Trophoblast cell (in vitro differentiated cells and primary cell): ENCODE measurements at regions not wholly inside any gene's neighbourhood (a gene's known extent, or its start where the extent isn't known, plus 50 kb on each side); places are given as distances from the start of the nearest gene placed in this dataset.

Experiments
- DNase-seq, 2 donors: peaks; one replicate each; pipeline ENCODE4 v3.0.0-alpha.2; 2016
- H2AFZ ChIP-seq: 2 replicates; pipeline ENCODE4 v1.6.1; 2013; ENCODE audit warnings: low read length, moderate library complexity, mild to moderate bottlenecking; ENCODE audit not compliant: insufficient read depth, poor library complexity
- H2AK5ac ChIP-seq: 2 replicates; pipeline ENCODE4 v1.6.1; 2013; ENCODE audit warnings: mild to moderate bottlenecking, low read length
- H2BK120ac ChIP-seq: 2 replicates; pipeline ENCODE4 v1.6.1; 2013; ENCODE audit warnings: low read length, mild to moderate bottlenecking, moderate library complexity; ENCODE audit not compliant: insufficient read depth, poor library complexity
- H2BK12ac ChIP-seq: 2 replicates; pipeline ENCODE4 v1.6.1; 2013; ENCODE audit warnings: mild to moderate bottlenecking, low read length, moderate library complexity
- H2BK5ac ChIP-seq: 2 replicates; pipeline ENCODE4 v1.6.1; 2013; ENCODE audit warnings: low read length, low read depth, moderate library complexity, mild to moderate bottlenecking; ENCODE audit not compliant: poor library complexity
- H3K14ac ChIP-seq: 2 replicates; pipeline ENCODE4 v1.6.1; 2013; ENCODE audit warnings: mild to moderate bottlenecking, low read length
- H3K18ac ChIP-seq: 2 replicates; pipeline ENCODE4 v1.6.1; 2013; ENCODE audit warnings: mild to moderate bottlenecking, low read length
- H3K23ac ChIP-seq: 2 replicates; pipeline ENCODE4 v1.6.1; 2013; ENCODE audit warnings: low read length
- H3K27ac ChIP-seq: 2 replicates; pipeline ENCODE4 v1.5.1; 2013; ENCODE audit warnings: low read depth, mild to moderate bottlenecking, inconsistent platforms, low read length, moderate library complexity
- H3K27me3 ChIP-seq: 2 replicates; pipeline ENCODE4 v1.6.1; 2013; ENCODE audit warnings: inconsistent platforms, mild to moderate bottlenecking, low read length, moderate library complexity; ENCODE audit not compliant: insufficient read depth
- H3K36me3 ChIP-seq, 2 experiments: 1 replicate in 1 of 2; 2 replicates in 1 of 2; pipeline ENCODE4 v1.6.1; 2013; ENCODE audit warnings: low read length in 2 of 2, mild to moderate bottlenecking in 2 of 2, moderate library complexity in 1 of 2; ENCODE audit not compliant: insufficient read depth in 2 of 2, control insufficient read depth in 1 of 2
- H3K4ac ChIP-seq: 2 replicates; pipeline ENCODE4 v1.6.1; 2013; ENCODE audit warnings: low read depth, mild to moderate bottlenecking, low read length, moderate library complexity
- H3K4me1 ChIP-seq, 2 experiments: 1 replicate in 1 of 2; 2 replicates in 1 of 2; pipeline ENCODE4 v1.6.1; 2013; ENCODE audit warnings: low read length in 2 of 2, mild to moderate bottlenecking in 2 of 2, moderate library complexity in 1 of 2; ENCODE audit not compliant: insufficient read depth in 2 of 2, control insufficient read depth in 1 of 2
- H3K4me2 ChIP-seq: 2 replicates; pipeline ENCODE4 v1.6.1; 2013; ENCODE audit warnings: inconsistent platforms, mild to moderate bottlenecking, low read length, moderate library complexity
- H3K4me3 ChIP-seq: 2 replicates; pipeline ENCODE4 v1.5.1; 2013; ENCODE audit warnings: mild to moderate bottlenecking, low read depth, low read length, inconsistent platforms
- H3K79me1 ChIP-seq: one replicate; pipeline ENCODE4 v1.6.1; 2013; ENCODE audit warnings: low read length
- H3K79me2 ChIP-seq: 2 replicates; pipeline ENCODE4 v1.6.1; 2013; ENCODE audit warnings: low read length, mild to moderate bottlenecking; ENCODE audit not compliant: control insufficient read depth, insufficient read depth, poor library complexity
- H3K9ac ChIP-seq: 2 replicates; pipeline ENCODE4 v1.6.1; 2013; ENCODE audit warnings: mild to moderate bottlenecking, low read length
- H3K9me3 ChIP-seq: 2 replicates; pipeline ENCODE4 v1.6.1; 2013; ENCODE audit warnings: low read depth, mild to moderate bottlenecking, control low read depth, inconsistent platforms, low read length; ENCODE audit not compliant: insufficient read depth
- H4K12ac ChIP-seq: 2 replicates; pipeline ENCODE4 v1.6.1; 2013; ENCODE audit warnings: low read depth, mild to moderate bottlenecking, low read length, moderate library complexity
- H4K8ac ChIP-seq: 2 replicates; pipeline ENCODE4 v1.6.1; 2013; ENCODE audit warnings: low read depth, mild to moderate bottlenecking, low read length, moderate library complexity
- H4K91ac ChIP-seq: one replicate; pipeline ENCODE4 v1.6.1; 2013; ENCODE audit warnings: low read depth, mild to moderate bottlenecking, low read length, moderate library complexity
- WGBS: extraction: QIAGEN DNeasy Blood & Tissue Kit; methylation state at CpG from one replicate; pipeline ENCODE4 v1.1.7; 2013; ENCODE audit warnings: missing lambda C conversion rate; ENCODE audit not compliant: insufficient read length, insufficient coverage; ENCODE audit errors: extremely low coverage; 5-methylcytosine and 5-hydroxymethylcytosine counted together

- Histone ChIP-seq H3K4me1 (no peaks in the 10 kb centered on the region), H2AFZ (no peak overlapping the region), H4K12ac (no peak overlapping the region), H3K4me2 (no peak overlapping the region), H2BK120ac (no peak overlapping the region), H4K8ac (no peak overlapping the region), H3K9ac (no peak overlapping the region), H3K79me2 (no peaks in the 10 kb centered on the region), H3K9me3 (no peaks in the 10 kb centered on the region), H3K4ac (no peak overlapping the region), H3K14ac (no peak overlapping the region), H3K36me3 (no peaks in the 10 kb centered on the region), H3K18ac (no peak overlapping the region), H3K27me3 (no peaks in the 10 kb centered on the region), H3K4me3 (no peak overlapping the region), H3K79me1 (no peaks in the 10 kb centered on the region), H2BK5ac (no peak overlapping the region), H3K27ac (no peak overlapping the region), H4K91ac (no peak overlapping the region), H2BK12ac (no peak overlapping the region), H2AK5ac (no peak overlapping the region), H3K23ac (no peak overlapping the region)
- WGBS, result no CpG with 5 or more reads among the region's 3 CpGs
- DNase-seq, result no peak
Observed at GRCh38 chr18:68532328-68532885, 182.5 kb downstream of the TMX3 start.

GRCh38 chr18:68525091-68525490 is 189.8 kb downstream of the TMX3 start:
- no peak for DNase-seq
- Histone ChIP-seq H3K36me3 (no peaks in the 10 kb centered on the region), H2AK5ac (no peak overlapping the region), H3K18ac (no peak overlapping the region), H3K23ac (no peak overlapping the region), H2BK12ac (no peak overlapping the region), H3K9ac (no peak overlapping the region), H3K79me1 (no peaks in the 10 kb centered on the region), H3K4me2 (no peak overlapping the region), H3K4ac (no peak overlapping the region), H2BK120ac (no peak overlapping the region), H3K27ac (no peak overlapping the region), H2BK5ac (no peak overlapping the region), H3K79me2 (no peaks in the 10 kb centered on the region), H3K4me3 (no peak overlapping the region), H4K91ac (no peak overlapping the region), H3K14ac (no peak overlapping the region), H3K27me3 (no peaks in the 10 kb centered on the region), H4K12ac (no peak overlapping the region), H3K9me3 (no peaks in the 10 kb centered on the region), H3K4me1 (no peaks in the 10 kb centered on the region), H2AFZ (no peak overlapping the region), H4K8ac (no peak overlapping the region)
- WGBS, result no CpG with 5 or more reads among the region's 2 CpGs

GRCh38 chr18:68520406-68521075 is 194.4 kb downstream of the TMX3 start:
- Histone ChIP-seq H3K9me3 (no peaks in the 10 kb centered on the region), H3K4me3 (no peak overlapping the region), H3K4me2 (no peak overlapping the region), H3K4me1 (no peaks in the 10 kb centered on the region), H3K18ac (no peak overlapping the region), H2AK5ac (no peak overlapping the region), H4K91ac (no peak overlapping the region), H3K4ac (no peak overlapping the region), H2BK5ac (no peak overlapping the region), H3K27ac (no peak overlapping the region), H2BK120ac (no peak overlapping the region), H2BK12ac (no peak overlapping the region), H3K79me2 (no peaks in the 10 kb centered on the region), H4K8ac (no peak overlapping the region), H3K14ac (no peak overlapping the region), H3K79me1 (no peaks in the 10 kb centered on the region), H2AFZ (no peak overlapping the region), H3K9ac (no peak overlapping the region), H3K27me3 (no peaks in the 10 kb centered on the region), H3K36me3 (no peaks in the 10 kb centered on the region), H3K23ac (no peak overlapping the region), H4K12ac (no peak overlapping the region)
- no CpG with 5 or more reads among the region's 6 CpGs for WGBS
- DNase-seq, result no peak

- WGBS, result no CpG with 5 or more reads among the region's 3 CpGs
- Histone ChIP-seq H2BK120ac (no peak overlapping the region), H3K18ac (no peak overlapping the region), H3K79me1 (no peaks in the 10 kb centered on the region), H3K23ac (no peak overlapping the region), H2BK12ac (no peak overlapping the region), H3K9ac (no peak overlapping the region), H2BK5ac (no peak overlapping the region), H4K91ac (no peak overlapping the region), H2AFZ (no peak overlapping the region), H3K4ac (no peak overlapping the region), H3K79me2 (no peaks in the 10 kb centered on the region), H3K4me2 (no peak overlapping the region), H3K27ac (no peak overlapping the region), H2AK5ac (no peak overlapping the region), H3K14ac (no peak overlapping the region), H3K36me3 (no peaks in the 10 kb centered on the region), H4K8ac (no peak overlapping the region), H3K27me3 (no peaks in the 10 kb centered on the region), H3K9me3 (no peaks in the 10 kb centered on the region), H4K12ac (no peak overlapping the region), H3K4me1 (no peaks in the 10 kb centered on the region), H3K4me3 (no peak overlapping the region)
- DNase-seq, result peak; percentile 5 to 14
Observed at GRCh38 chr18:68519336-68519735, 195.6 kb downstream of the TMX3 start.
